ENCODE measurements at regions not wholly inside any gene's neighbourhood (a gene's known extent, or its start where the extent isn't known, plus 50 kb on each side); places are given as distances from the start of the nearest gene placed in this dataset.

- Histone ChIP-seq H3K4me1 (ENCODE audit: insufficient read depth, insufficient read length) (no peaks in the 10 kb centered on the region), H3K27me3 (ENCODE audit: insufficient read depth, insufficient read length) (no peaks in the 10 kb centered on the region), H3K9me3 (ENCODE audit: insufficient read depth, low read length) (no peaks in the 10 kb centered on the region), H3K9ac (ENCODE audit: insufficient read length, low read depth) (no peak overlapping the region), H3K36me3 (ENCODE audit: insufficient read depth, insufficient read length, low read length) (no peaks in the 10 kb centered on the region), H3K4me3 (ENCODE audit: insufficient read length, low read depth) (no peak overlapping the region)
- TF ChIP-seq SUZ12 (IDR thresholded peaks at IDR 0.05; ENCODE audit: extremely low read depth, insufficient read depth, insufficient read length) (no peak), ZNF274 (IDR thresholded peaks at IDR 0.05; ENCODE audit: low read depth, low read length) (no peak), YY1 (IDR thresholded peaks at IDR 0.05; ENCODE audit: insufficient read depth, insufficient read length) (no peak)
- DNase-seq (ENCODE audit: low read depth, low spot score), result no peak
Measured at GRCh38 chr5:33072726-33073125, 361.6 kb downstream of the NPR3 start.

GRCh38 chr5:33073881-33074327 lies 362.8 kb downstream of the NPR3 start:
- no peaks in the 10 kb centered on the region for H3K27me3 ChIP-seq (ENCODE audit: insufficient read depth, insufficient read length)
- no peak for TF ChIP-seq ZNF274 (IDR thresholded peaks at IDR 0.05; ENCODE audit: low read depth, low read length)
- no peak for TF ChIP-seq YY1 (IDR thresholded peaks at IDR 0.05; ENCODE audit: insufficient read depth, insufficient read length)
- no peaks in the 10 kb centered on the region for H3K4me1 ChIP-seq (ENCODE audit: insufficient read depth, insufficient read length)
- H3K36me3 ChIP-seq (ENCODE audit: insufficient read depth, insufficient read length, low read length), result no peaks in the 10 kb centered on the region
- H3K9me3 ChIP-seq (ENCODE audit: insufficient read depth, low read length), result no peaks in the 10 kb centered on the region
- H3K9ac ChIP-seq (ENCODE audit: insufficient read length, low read depth), result no peak overlapping the region
- no peak for DNase-seq (ENCODE audit: low read depth, low spot score)
- H3K4me3 ChIP-seq (ENCODE audit: insufficient read length, low read depth), result no peak overlapping the region

GRCh38 chr5:33074548-33074947 lies 363.4 kb downstream of the NPR3 start:
- Histone ChIP-seq H3K4me1 (ENCODE audit: insufficient read depth, insufficient read length) (no peaks in the 10 kb centered on the region), H3K9me3 (ENCODE audit: insufficient read depth, low read length) (no peaks in the 10 kb centered on the region), H3K36me3 (ENCODE audit: insufficient read depth, insufficient read length, low read length) (no peaks in the 10 kb centered on the region), H3K4me3 (ENCODE audit: insufficient read length, low read depth) (no peak overlapping the region), H3K27me3 (ENCODE audit: insufficient read depth, insufficient read length) (no peaks in the 10 kb centered on the region), H3K9ac (ENCODE audit: insufficient read length, low read depth) (no peak overlapping the region)
- no peak for TF ChIP-seq ZNF274 (IDR thresholded peaks at IDR 0.05; ENCODE audit: low read depth, low read length)
- TF ChIP-seq SUZ12 (IDR thresholded peaks at IDR 0.05; ENCODE audit: extremely low read depth, insufficient read depth, insufficient read length), result no peak
- TF ChIP-seq YY1 (IDR thresholded peaks at IDR 0.05; ENCODE audit: insufficient read depth, insufficient read length), result no peak
- DNase-seq (ENCODE audit: low read depth, low spot score), result no peak

- Histone ChIP-seq H3K36me3 (ENCODE audit: insufficient read depth, insufficient read length, low read length) (no peaks in the 10 kb centered on the region), H3K4me1 (ENCODE audit: insufficient read depth, insufficient read length) (no peaks in the 10 kb centered on the region), H3K27me3 (ENCODE audit: insufficient read depth, insufficient read length) (no peaks in the 10 kb centered on the region), H3K9me3 (ENCODE audit: insufficient read depth, low read length) (no peaks in the 10 kb centered on the region), H3K9ac (ENCODE audit: insufficient read length, low read depth) (no peak overlapping the region), H3K4me3 (ENCODE audit: insufficient read length, low read depth) (no peak overlapping the region)
- no peak for DNase-seq (ENCODE audit: low read depth, low spot score)
- no peak for TF ChIP-seq ZNF274 (IDR thresholded peaks at IDR 0.05; ENCODE audit: low read depth, low read length)
Measured at GRCh38 chr5:33075731-33076130, 364.6 kb downstream of the NPR3 start.

GRCh38 chr5:33079548-33079947 lies 361.2 kb upstream of the TARS1 start:
- Histone ChIP-seq H3K4me1 (ENCODE audit: insufficient read depth, insufficient read length) (no peaks in the 10 kb centered on the region), H3K27me3 (ENCODE audit: insufficient read depth, insufficient read length) (no peaks in the 10 kb centered on the region), H3K9me3 (ENCODE audit: insufficient read depth, low read length) (no peaks in the 10 kb centered on the region), H3K36me3 (ENCODE audit: insufficient read depth, insufficient read length, low read length) (no peaks in the 10 kb centered on the region), H3K4me3 (ENCODE audit: insufficient read length, low read depth) (no peak overlapping the region), H3K9ac (ENCODE audit: insufficient read length, low read depth) (no peak overlapping the region)
- no peak for DNase-seq (ENCODE audit: low read depth, low spot score)
- TF ChIP-seq ZNF274 (IDR thresholded peaks at IDR 0.05; ENCODE audit: low read depth, low read length) (no peak), YY1 (IDR thresholded peaks at IDR 0.05; ENCODE audit: insufficient read depth, insufficient read length) (no peak), SUZ12 (IDR thresholded peaks at IDR 0.05; ENCODE audit: extremely low read depth, insufficient read depth, insufficient read length) (no peak)

GRCh38 chr5:33080287-33080686 lies 360.5 kb upstream of the TARS1 start:
- no peak for TF ChIP-seq SUZ12 (IDR thresholded peaks at IDR 0.05; ENCODE audit: extremely low read depth, insufficient read depth, insufficient read length)
- TF ChIP-seq YY1 (IDR thresholded peaks at IDR 0.05; ENCODE audit: insufficient read depth, insufficient read length), result no peak
- no peak for TF ChIP-seq ZNF274 (IDR thresholded peaks at IDR 0.05; ENCODE audit: low read depth, low read length)
- no peaks in the 10 kb centered on the region for H3K9me3 ChIP-seq (ENCODE audit: insufficient read depth, low read length)
- no peaks in the 10 kb centered on the region for H3K27me3 ChIP-seq (ENCODE audit: insufficient read depth, insufficient read length)
- H3K36me3 ChIP-seq (ENCODE audit: insufficient read depth, insufficient read length, low read length), result no peaks in the 10 kb centered on the region
- H3K9ac ChIP-seq (ENCODE audit: insufficient read length, low read depth), result no peak overlapping the region
- DNase-seq (ENCODE audit: low read depth, low spot score), result no peak
- no peak overlapping the region for H3K4me3 ChIP-seq (ENCODE audit: insufficient read length, low read depth)
- H3K4me1 ChIP-seq (ENCODE audit: insufficient read depth, insufficient read length), result no peaks in the 10 kb centered on the region

- no peak for DNase-seq (ENCODE audit: low read depth, low spot score)
- H3K4me3 ChIP-seq (ENCODE audit: insufficient read length, low read depth), result no peak overlapping the region
- no peak overlapping the region for H3K9ac ChIP-seq (ENCODE audit: insufficient read length, low read depth)
- no peaks in the 10 kb centered on the region for H3K4me1 ChIP-seq (ENCODE audit: insufficient read depth, insufficient read length)
- no peaks in the 10 kb centered on the region for H3K36me3 ChIP-seq (ENCODE audit: insufficient read depth, insufficient read length, low read length)
- H3K9me3 ChIP-seq (ENCODE audit: insufficient read depth, low read length), result no peaks in the 10 kb centered on the region
- TF ChIP-seq ZNF274 (IDR thresholded peaks at IDR 0.05; ENCODE audit: low read depth, low read length) (no peak), SUZ12 (IDR thresholded peaks at IDR 0.05; ENCODE audit: extremely low read depth, insufficient read depth, insufficient read length) (no peak), YY1 (IDR thresholded peaks at IDR 0.05; ENCODE audit: insufficient read depth, insufficient read length) (no peak)
- no peaks in the 10 kb centered on the region for H3K27me3 ChIP-seq (ENCODE audit: insufficient read depth, insufficient read length)
Measured at GRCh38 chr5:33088176-33088575, 352.6 kb upstream of the TARS1 start.
